GM23338 (cell line): ENCODE measurements at regions not wholly inside any gene's neighbourhood (a gene's known extent, or its start where the extent isn't known, plus 50 kb on each side); places are given as distances from the start of the nearest gene placed in this dataset.

ENCODE experiments used
- ATAC-seq: fragments of 200-7000 bp; cut with Tn5 transposase; 3 replicates; pipeline ENCODE4 v1.9.1; 2020
- DNase-seq: peaks from one replicate; pipeline ENCODE4 v3.0.0-alpha.2; 2015; ENCODE audit warnings: low spot score
- H2AFZ ChIP-seq: fragments of 200-600 bp; sonication (generic); 2 replicates; pipeline ENCODE4 v1.8.0; 2016; ENCODE audit warnings: antibody characterized with exemption, mild to moderate bottlenecking, moderate library complexity
- H3F3A ChIP-seq: fragments of 200-600 bp; sonication (generic); replicated peaks from 2 replicates; pipeline ENCODE4 v1.8.0; 2017; ENCODE audit warnings: antibody characterized with exemption, mixed run types, low read depth
- H3K27ac ChIP-seq: fragments of 200-600 bp; sonication (generic); 2 replicates; pipeline ENCODE4 v1.6.1; 2016; ENCODE audit warnings: low read depth
- H3K27me3 ChIP-seq: fragments of 200-600 bp; sonication (generic); 2 replicates; pipeline ENCODE4 v1.8.0; 2016; ENCODE audit warnings: mild to moderate bottlenecking, mixed run types, moderate library complexity; ENCODE audit not compliant: insufficient read depth
- H3K36me3 ChIP-seq: fragments of 200-600 bp; sonication (generic); 2 replicates; pipeline ENCODE4 v1.8.0; 2016; ENCODE audit warnings: mild to moderate bottlenecking; ENCODE audit not compliant: insufficient read depth
- H3K4me1 ChIP-seq: fragments of 200-600 bp; sonication (generic); 2 replicates; pipeline ENCODE4 v1.8.0; 2016; ENCODE audit warnings: mild to moderate bottlenecking, moderate library complexity; ENCODE audit not compliant: insufficient read depth
- H3K4me2 ChIP-seq: fragments of 200-600 bp; sonication (generic); 2 replicates; pipeline ENCODE4 v1.7.1; 2017; ENCODE audit warnings: mixed run types
- H3K4me3 ChIP-seq: fragments of 200-600 bp; sonication (generic); 2 replicates; pipeline ENCODE4 v1.6.1; 2016; ENCODE audit warnings: mixed run types
- H3K79me2 ChIP-seq: fragments of 200-600 bp; sonication (generic); replicated peaks from 2 replicates; pipeline ENCODE4 v1.8.0; 2017; ENCODE audit warnings: mild to moderate bottlenecking; ENCODE audit not compliant: insufficient read depth
- H3K9me2 ChIP-seq: fragments of 200-600 bp; sonication (generic); 2 replicates; pipeline ENCODE4 v1.8.0; 2017; ENCODE audit not compliant: insufficient read depth
- H4K20me1 ChIP-seq: fragments of 200-600 bp; sonication (generic); replicated peaks from 2 replicates; pipeline ENCODE4 v1.8.0; 2017; ENCODE audit warnings: mild to moderate bottlenecking; ENCODE audit not compliant: insufficient read depth
- H3K27ac Mint-ChIP-seq: 2 replicates; pipeline ENCODE4 v1.8.0; 2020; ENCODE audit warnings: inconsistent platforms, mild to moderate bottlenecking, moderate library complexity, mixed read lengths
- H3K27me3 Mint-ChIP-seq: 3 replicates; pipeline ENCODE4 v1.8.0; 2022; ENCODE audit warnings: low read depth, mild to moderate bottlenecking, moderate library complexity, mixed read lengths, inconsistent platforms; ENCODE audit not compliant: insufficient read depth, poor library complexity
- H3K36me3 Mint-ChIP-seq: 3 replicates; pipeline ENCODE4 v1.8.0; 2021; ENCODE audit warnings: low read depth, mild to moderate bottlenecking, inconsistent platforms, moderate library complexity, mixed read lengths
- H3K4me1 Mint-ChIP-seq: 3 replicates; pipeline ENCODE4 v1.8.0; 2020; ENCODE audit warnings: mild to moderate bottlenecking, inconsistent platforms, mixed read lengths
- H3K4me3 Mint-ChIP-seq: 3 replicates; pipeline ENCODE4 v1.8.0; 2021; ENCODE audit warnings: moderate library complexity, mild to moderate bottlenecking, inconsistent platforms, mixed read lengths
- H3K9me3 Mint-ChIP-seq: 3 replicates; pipeline ENCODE4 v1.8.0; 2020; ENCODE audit warnings: moderate library complexity, mild to moderate bottlenecking, inconsistent platforms, mixed read lengths
- CREB1 ChIP-seq: fragments of 250-450 bp; sonication (Bioruptor Pico); IDR thresholded peaks from 2 replicates; pipeline ENCODE4 v1.5.0; 2020; ENCODE audit warnings: low read depth, mild to moderate bottlenecking, moderate library complexity
- CTCF ChIP-seq, 2 experiments: fragments of 200-600 bp in 1 of 2; sonication (generic) in 1 of 2; conservative IDR thresholded peaks; 2 replicates each; pipeline versions ENCODE4 v1.5.1 to v1.6.1; 2016 to 2017; ENCODE audit warnings: antibody characterized with exemption in 2 of 2, low read depth in 2 of 2, mild to moderate bottlenecking in 2 of 2, moderate library complexity in 1 of 2
- EZH2 ChIP-seq: fragments of 200-600 bp; sonication (generic); IDR thresholded peaks from one replicate; pipeline ENCODE4 v1.8.0; 2017; ENCODE audit warnings: antibody characterized with exemption, mild to moderate bottlenecking, low read depth; ENCODE audit not compliant: unreplicated experiment
- EZH2phosphoT487 ChIP-seq: fragments of 200-600 bp; sonication (generic); IDR thresholded peaks from one replicate; pipeline ENCODE4 v1.8.1; 2018; ENCODE audit warnings: antibody characterized with exemption; ENCODE audit not compliant: unreplicated experiment
- JUNB ChIP-seq: IDR thresholded peaks from one replicate; pipeline ENCODE4 v1.6.1; 2016; ENCODE audit warnings: antibody characterized with exemption; ENCODE audit not compliant: unreplicated experiment
- NANOG ChIP-seq: IDR thresholded peaks from 2 replicates; pipeline ENCODE4 v1.6.1; 2016; ENCODE audit warnings: antibody characterized with exemption, borderline replicate concordance
- POLR2AphosphoS5 ChIP-seq: IDR thresholded peaks from 2 replicates; pipeline ENCODE4 v1.6.1; 2016; ENCODE audit warnings: antibody characterized with exemption, low read depth
- STAT1 ChIP-seq: IDR thresholded peaks from one replicate; pipeline ENCODE4 v1.6.1; 2016; ENCODE audit warnings: antibody characterized with exemption; ENCODE audit not compliant: unreplicated experiment
- ZNF114 ChIP-seq: fragments of 250-450 bp; sonication (Bioruptor Pico); IDR thresholded peaks from 2 replicates; pipeline ENCODE4 v1.5.0; 2020; ENCODE audit warnings: mild to moderate bottlenecking, moderate library complexity
- ZNF331 ChIP-seq: fragments of 250-450 bp; sonication (Bioruptor Pico); IDR thresholded peaks from 2 replicates; pipeline ENCODE4 v1.5.0; 2020; ENCODE audit warnings: low read depth, mild to moderate bottlenecking, moderate library complexity
- TF ChIP-seq, protein P1 (sequence below): fragments of 250-450 bp; sonication (Bioruptor Pico); IDR thresholded peaks from 2 replicates; pipeline ENCODE4 v1.5.0; 2020; ENCODE audit warnings: mild to moderate bottlenecking, moderate library complexity
- TF ChIP-seq, protein P2 (sequence below): IDR thresholded peaks from one replicate; pipeline ENCODE4 v1.6.1; 2018; ENCODE audit warnings: antibody characterized with exemption; ENCODE audit not compliant: unreplicated experiment
- TF ChIP-seq, protein P3 (sequence below): IDR thresholded peaks from 2 replicates; pipeline ENCODE4 v1.6.1; 2016; ENCODE audit warnings: antibody characterized with exemption

GRCh38 chr3:115236496-115236895 is 89.4 kb upstream of the ZBTB20 start:
- ATAC-seq (no peak), DNase-seq (no peak)
- Histone ChIP-seq H3K4me2 (no peak overlapping the region), H3F3A (no peaks in the 10 kb centered on the region), H3K79me2 (no peaks in the 10 kb centered on the region), H4K20me1 (no peaks in the 10 kb centered on the region), H2AFZ (no peak overlapping the region), H3K27ac (no peak overlapping the region), H3K4me1 (no peaks in the 10 kb centered on the region), H3K27me3 (no peaks in the 10 kb centered on the region), H3K4me3 (no peak overlapping the region), H3K9me2 (no peaks in the 10 kb centered on the region), H3K36me3 (no peaks in the 10 kb centered on the region)
- no peaks in the 10 kb centered on the region for H3K36me3 Mint-ChIP-seq
- H3K9me3 Mint-ChIP-seq, result no peaks in the 10 kb centered on the region
- no peak overlapping the region for H3K4me3 Mint-ChIP-seq
- no peak overlapping the region for H3K27ac Mint-ChIP-seq
- peaks cover 4% of the 10 kb centered on the region for H3K27me3 Mint-ChIP-seq
- no peaks in the 10 kb centered on the region for H3K4me1 Mint-ChIP-seq
- TF ChIP-seq POLR2AphosphoS5 (no peak), ZNF114 (CRISPR knock-in tag) (no peak), STAT1 (no peak), CTCF (conservative IDR thresholded peaks at IDR 0.05; ENCODE audit: low read depth in 2 of 2) (no peak), ZNF331 (CRISPR knock-in tag) (no peak), CREB1 (no peak), EZH2 (no peak), NANOG (no peak), JUNB (no peak), EZH2phosphoT487 (no peak)
- TF ChIP-seq, protein P1, sequence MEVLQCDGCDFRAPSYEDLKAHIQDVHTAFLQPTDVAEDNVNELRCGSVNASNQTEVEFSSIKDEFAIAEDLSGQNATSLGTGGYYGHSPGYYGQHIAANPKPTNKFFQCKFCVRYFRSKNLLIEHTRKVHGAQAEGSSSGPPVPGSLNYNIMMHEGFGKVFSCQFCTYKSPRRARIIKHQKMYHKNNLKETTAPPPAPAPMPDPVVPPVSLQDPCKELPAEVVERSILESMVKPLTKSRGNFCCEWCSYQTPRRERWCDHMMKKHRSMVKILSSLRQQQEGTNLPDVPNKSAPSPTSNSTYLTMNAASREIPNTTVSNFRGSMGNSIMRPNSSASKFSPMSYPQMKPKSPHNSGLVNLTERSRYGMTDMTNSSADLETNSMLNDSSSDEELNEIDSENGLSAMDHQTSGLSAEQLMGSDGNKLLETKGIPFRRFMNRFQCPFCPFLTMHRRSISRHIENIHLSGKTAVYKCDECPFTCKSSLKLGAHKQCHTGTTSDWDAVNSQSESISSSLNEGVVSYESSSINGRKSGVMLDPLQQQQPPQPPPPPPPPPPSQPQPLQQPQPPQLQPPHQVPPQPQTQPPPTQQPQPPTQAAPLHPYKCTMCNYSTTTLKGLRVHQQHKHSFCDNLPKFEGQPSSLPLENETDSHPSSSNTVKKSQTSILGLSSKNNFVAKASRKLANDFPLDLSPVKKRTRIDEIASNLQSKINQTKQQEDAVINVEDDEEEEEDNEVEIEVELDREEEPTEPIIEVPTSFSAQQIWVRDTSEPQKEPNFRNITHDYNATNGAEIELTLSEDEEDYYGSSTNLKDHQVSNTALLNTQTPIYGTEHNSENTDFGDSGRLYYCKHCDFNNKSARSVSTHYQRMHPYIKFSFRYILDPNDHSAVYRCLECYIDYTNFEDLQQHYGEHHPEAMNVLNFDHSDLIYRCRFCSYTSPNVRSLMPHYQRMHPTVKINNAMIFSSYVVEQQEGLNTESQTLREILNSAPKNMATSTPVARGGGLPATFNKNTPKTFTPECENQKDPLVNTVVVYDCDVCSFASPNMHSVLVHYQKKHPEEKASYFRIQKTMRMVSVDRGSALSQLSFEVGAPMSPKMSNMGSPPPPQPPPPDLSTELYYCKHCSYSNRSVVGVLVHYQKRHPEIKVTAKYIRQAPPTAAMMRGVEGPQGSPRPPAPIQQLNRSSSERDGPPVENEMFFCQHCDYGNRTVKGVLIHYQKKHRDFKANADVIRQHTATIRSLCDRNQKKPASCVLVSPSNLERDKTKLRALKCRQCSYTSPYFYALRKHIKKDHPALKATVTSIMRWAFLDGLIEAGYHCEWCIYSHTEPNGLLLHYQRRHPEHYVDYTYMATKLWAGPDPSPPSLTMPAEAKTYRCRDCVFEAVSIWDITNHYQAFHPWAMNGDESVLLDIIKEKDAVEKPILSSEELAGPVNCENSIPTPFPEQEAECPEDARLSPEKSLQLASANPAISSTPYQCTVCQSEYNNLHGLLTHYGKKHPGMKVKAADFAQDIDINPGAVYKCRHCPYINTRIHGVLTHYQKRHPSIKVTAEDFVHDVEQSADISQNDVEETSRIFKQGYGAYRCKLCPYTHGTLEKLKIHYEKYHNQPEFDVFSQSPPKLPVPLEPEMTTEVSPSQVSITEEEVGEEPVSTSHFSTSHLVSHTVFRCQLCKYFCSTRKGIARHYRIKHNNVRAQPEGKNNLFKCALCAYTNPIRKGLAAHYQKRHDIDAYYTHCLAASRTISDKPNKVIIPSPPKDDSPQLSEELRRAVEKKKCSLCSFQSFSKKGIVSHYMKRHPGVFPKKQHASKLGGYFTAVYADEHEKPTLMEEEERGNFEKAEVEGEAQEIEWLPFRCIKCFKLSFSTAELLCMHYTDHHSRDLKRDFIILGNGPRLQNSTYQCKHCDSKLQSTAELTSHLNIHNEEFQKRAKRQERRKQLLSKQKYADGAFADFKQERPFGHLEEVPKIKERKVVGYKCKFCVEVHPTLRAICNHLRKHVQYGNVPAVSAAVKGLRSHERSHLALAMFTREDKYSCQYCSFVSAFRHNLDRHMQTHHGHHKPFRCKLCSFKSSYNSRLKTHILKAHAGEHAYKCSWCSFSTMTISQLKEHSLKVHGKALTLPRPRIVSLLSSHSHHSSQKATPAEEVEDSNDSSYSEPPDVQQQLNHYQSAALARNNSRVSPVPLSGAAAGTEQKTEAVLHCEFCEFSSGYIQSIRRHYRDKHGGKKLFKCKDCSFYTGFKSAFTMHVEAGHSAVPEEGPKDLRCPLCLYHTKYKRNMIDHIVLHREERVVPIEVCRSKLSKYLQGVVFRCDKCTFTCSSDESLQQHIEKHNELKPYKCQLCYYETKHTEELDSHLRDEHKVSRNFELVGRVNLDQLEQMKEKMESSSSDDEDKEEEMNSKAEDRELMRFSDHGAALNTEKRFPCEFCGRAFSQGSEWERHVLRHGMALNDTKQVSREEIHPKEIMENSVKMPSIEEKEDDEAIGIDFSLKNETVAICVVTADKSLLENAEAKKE, result no peak
- TF ChIP-seq, protein P2, sequence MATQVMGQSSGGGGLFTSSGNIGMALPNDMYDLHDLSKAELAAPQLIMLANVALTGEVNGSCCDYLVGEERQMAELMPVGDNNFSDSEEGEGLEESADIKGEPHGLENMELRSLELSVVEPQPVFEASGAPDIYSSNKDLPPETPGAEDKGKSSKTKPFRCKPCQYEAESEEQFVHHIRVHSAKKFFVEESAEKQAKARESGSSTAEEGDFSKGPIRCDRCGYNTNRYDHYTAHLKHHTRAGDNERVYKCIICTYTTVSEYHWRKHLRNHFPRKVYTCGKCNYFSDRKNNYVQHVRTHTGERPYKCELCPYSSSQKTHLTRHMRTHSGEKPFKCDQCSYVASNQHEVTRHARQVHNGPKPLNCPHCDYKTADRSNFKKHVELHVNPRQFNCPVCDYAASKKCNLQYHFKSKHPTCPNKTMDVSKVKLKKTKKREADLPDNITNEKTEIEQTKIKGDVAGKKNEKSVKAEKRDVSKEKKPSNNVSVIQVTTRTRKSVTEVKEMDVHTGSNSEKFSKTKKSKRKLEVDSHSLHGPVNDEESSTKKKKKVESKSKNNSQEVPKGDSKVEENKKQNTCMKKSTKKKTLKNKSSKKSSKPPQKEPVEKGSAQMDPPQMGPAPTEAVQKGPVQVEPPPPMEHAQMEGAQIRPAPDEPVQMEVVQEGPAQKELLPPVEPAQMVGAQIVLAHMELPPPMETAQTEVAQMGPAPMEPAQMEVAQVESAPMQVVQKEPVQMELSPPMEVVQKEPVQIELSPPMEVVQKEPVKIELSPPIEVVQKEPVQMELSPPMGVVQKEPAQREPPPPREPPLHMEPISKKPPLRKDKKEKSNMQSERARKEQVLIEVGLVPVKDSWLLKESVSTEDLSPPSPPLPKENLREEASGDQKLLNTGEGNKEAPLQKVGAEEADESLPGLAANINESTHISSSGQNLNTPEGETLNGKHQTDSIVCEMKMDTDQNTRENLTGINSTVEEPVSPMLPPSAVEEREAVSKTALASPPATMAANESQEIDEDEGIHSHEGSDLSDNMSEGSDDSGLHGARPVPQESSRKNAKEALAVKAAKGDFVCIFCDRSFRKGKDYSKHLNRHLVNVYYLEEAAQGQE, result no peak
- TF ChIP-seq, protein P3, sequence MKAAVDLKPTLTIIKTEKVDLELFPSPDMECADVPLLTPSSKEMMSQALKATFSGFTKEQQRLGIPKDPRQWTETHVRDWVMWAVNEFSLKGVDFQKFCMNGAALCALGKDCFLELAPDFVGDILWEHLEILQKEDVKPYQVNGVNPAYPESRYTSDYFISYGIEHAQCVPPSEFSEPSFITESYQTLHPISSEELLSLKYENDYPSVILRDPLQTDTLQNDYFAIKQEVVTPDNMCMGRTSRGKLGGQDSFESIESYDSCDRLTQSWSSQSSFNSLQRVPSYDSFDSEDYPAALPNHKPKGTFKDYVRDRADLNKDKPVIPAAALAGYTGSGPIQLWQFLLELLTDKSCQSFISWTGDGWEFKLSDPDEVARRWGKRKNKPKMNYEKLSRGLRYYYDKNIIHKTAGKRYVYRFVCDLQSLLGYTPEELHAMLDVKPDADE, result no peak
